Fibroblast of pulmonary artery (primary cell): ENCODE measurements at regions not wholly inside any gene's neighbourhood (a gene's known extent, or its start where the extent isn't known, plus 50 kb on each side); places are given as distances from the start of the nearest gene placed in this dataset.

ENCODE experiments used
- DNase-seq: peaks from one replicate; pipeline ENCODE4 v3.0.0-alpha.2; 2010; ENCODE audit warnings: low read depth
- H3K4me3 ChIP-seq: replicated peaks from 2 replicates; pipeline ENCODE4 v1.5.1; 2011; ENCODE audit warnings: low read depth, mild to moderate bottlenecking, control low read depth, low read length, moderate library complexity
- CTCF ChIP-seq: IDR thresholded peaks from 2 replicates; pipeline ENCODE4 v1.5.1; 2011; ENCODE audit warnings: mild to moderate bottlenecking, control low read depth, low read length, inconsistent platforms; ENCODE audit errors: missing control alignments

- no peak for DNase-seq
- TF ChIP-seq CTCF, result no peak
- no peak overlapping the region for H3K4me3 ChIP-seq
Observed at GRCh38 chr5:105238561-105238960, 1676.0 kb upstream of the NUDT12 start.

GRCh38 chr5:105230516-105231157 lies 1668.0 kb upstream of the NUDT12 start:
- H3K4me3 ChIP-seq, result no peak overlapping the region
- TF ChIP-seq CTCF, result no peak
- DNase-seq, result no peak

GRCh38 chr5:105218018-105218417 lies 1655.4 kb upstream of the NUDT12 start:
- no peak for DNase-seq
- TF ChIP-seq CTCF, result no peak
- no peak overlapping the region for H3K4me3 ChIP-seq

- H3K4me3 ChIP-seq, result no peak overlapping the region
- DNase-seq, result no peak
- no peak for TF ChIP-seq CTCF
Observed at GRCh38 chr5:105213078-105213477, 1650.5 kb upstream of the NUDT12 start.

GRCh38 chr5:105207066-105207465 lies 1644.5 kb upstream of the NUDT12 start:
- TF ChIP-seq CTCF, result no peak
- H3K4me3 ChIP-seq, result no peak overlapping the region
- DNase-seq, result no peak

GRCh38 chr5:105197531-105197930 lies 1634.9 kb upstream of the NUDT12 start:
- H3K4me3 ChIP-seq, result no peak overlapping the region
- no peak for DNase-seq
- no peak for TF ChIP-seq CTCF

GRCh38 chr5:105195765-105196164 lies 1633.2 kb upstream of the NUDT12 start:
- TF ChIP-seq CTCF, result no peak
- no peak for DNase-seq
- no peak overlapping the region for H3K4me3 ChIP-seq
